CD4-positive, alpha-beta T cell treated with Interleukin-17A for 1 hour (primary cell): ENCODE measurements at regions not wholly inside any gene's neighbourhood (a gene's known extent, or its start where the extent isn't known, plus 50 kb on each side); places are given as distances from the start of the nearest gene placed in this dataset.
"Not testable (repeated sequence)": the region's sequence is repeated elsewhere in the genome, so short reads cannot be mapped to it uniquely, and the experiment has no call there.

Experiments used
- DNase-seq: peaks from one replicate; pipeline ENCODE4 v3.0.0-alpha.2; 2020

DNA sequence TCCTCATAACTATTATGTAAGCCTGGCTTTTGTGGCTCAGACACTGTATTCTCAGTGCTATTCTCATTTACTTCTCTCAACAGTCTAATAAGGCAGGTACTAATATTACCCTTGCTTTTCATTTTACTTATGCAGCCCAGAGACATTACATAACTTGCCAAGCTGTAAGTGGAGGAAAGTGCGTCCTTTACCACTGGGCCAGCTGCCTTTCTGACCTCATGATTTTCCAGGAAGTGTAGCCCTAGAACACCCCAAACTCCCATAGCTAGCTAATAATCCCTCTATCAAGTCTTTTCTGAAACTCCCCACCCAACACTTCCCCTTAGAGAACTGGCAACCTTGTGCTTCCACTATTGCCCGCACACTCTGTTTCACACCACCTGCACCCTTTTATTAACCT, 192.9 kb upstream of the HMHB1 start:
- DNase-seq = no peak

DNA sequence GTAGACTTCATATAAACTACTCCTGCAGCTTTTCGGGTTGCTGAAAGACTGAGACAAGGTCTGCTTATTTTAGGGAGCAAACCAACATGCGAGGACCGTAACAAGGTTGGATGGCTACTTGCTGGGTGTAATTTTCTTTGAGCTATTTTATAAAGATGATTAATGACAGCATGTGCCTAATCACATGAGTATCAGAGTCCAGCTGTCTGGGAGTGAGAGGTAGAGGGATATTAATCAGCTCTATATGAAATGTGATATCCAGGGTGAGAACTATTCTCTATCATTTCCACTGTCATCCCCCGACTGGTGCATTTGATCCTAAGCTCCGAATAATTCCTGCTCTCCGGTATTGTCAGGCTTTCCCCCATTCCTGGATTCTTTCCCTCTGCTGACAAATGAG, 193.8 kb upstream of the HMHB1 start:
- no peak for DNase-seq

- DNase-seq = no peak
Measured at GRCh38 chr5:143614831-143615230, 197.1 kb upstream of the HMHB1 start.

- no peak for DNase-seq
Measured at GRCh38 chr5:143613329-143613728, 198.6 kb upstream of the HMHB1 start.

GRCh38 chr5:143610946-143611345, 201.0 kb upstream of the HMHB1 start:
- DNase-seq = no peak

DNA sequence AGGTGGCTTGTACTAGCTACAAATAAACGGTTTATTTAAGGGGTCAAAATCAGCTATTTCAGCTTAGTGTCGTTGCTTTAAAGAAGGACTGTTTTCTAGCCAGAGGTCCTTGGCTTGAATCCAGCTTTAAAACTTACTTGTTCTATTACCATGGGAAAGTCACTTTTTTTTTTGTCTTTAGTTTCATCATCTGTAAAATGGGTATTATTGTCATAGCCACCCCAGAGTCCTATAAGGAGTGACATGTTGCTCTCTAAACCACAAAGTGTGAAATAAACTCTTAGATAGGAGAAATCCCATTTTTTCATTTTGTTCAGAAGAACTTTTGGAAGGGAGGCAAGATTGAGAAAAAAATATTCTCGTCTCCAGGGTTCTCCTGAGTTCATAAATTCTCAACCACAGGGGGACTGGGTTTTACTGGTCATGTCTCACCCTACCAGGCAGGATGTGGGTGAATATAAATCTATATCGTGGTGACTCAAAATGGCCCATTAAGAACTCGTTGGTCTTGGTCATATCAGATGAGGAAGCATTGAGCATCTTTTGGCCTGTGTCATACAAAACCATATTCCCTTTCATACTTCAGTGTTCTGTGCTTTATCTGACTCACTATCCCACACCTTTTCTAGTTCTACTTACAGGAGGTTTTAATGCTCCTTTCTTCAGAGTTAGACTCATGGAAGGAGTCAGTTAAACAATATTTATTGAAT, 202.7 kb upstream of the NR3C1 start:
- DNase-seq = no peak

DNA sequence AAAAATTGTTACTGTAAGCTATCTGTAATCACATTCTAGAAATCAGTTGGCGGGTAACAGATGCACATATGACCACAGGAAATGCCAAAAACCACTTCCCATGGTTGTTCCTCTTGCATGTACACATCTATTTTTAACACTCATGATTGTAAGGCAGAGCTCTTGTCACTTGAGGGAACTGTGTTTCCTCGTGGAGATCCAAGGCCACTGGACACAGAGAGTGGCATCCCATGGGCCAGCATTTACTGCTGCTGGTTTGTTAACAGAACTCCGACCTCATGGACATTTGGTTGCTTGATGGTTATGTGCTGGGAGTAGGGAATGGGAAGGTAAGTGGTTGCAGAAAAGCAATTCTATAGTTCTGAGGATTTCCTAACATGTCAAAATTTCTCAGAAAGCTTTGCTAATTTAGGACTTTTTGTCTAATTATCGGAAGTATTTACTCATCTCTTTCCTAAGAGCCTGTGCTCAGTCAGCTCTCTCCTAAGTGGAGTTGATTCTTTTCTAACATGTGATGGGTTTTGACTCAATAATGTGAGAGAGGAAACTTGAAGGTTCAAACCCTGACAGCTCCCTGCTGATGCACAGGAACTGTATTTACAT, 202.0 kb upstream of the NR3C1 start:
- peak; percentile 49 for DNase-seq

- DNase-seq = no peak
Measured at GRCh38 chr5:143601917-143602333, 198.4 kb upstream of the NR3C1 start.

DNA sequence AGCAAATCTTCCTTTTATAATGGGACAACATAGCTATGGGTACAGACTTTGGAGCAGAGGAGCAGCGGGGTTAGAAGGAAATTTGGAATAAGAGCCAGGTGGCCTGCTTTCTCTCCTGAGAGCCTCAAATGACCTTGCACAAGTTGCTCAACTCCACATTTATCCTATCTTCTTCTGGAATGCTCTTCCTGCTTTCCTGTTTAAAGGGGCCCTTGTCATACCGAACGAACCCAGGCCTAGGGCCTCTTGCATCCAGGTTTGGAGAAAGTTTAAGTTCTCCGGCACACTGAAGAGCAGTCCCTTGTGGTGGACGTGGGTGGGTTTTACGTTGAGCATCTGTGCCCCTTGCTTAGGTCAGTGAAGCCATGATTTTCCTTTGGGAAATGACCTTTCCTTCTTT, 197.9 kb upstream of the NR3C1 start:
- no peak for DNase-seq

- DNase-seq = no peak
Measured at GRCh38 chr5:143600396-143601075, 197.1 kb upstream of the NR3C1 start.

DNA sequence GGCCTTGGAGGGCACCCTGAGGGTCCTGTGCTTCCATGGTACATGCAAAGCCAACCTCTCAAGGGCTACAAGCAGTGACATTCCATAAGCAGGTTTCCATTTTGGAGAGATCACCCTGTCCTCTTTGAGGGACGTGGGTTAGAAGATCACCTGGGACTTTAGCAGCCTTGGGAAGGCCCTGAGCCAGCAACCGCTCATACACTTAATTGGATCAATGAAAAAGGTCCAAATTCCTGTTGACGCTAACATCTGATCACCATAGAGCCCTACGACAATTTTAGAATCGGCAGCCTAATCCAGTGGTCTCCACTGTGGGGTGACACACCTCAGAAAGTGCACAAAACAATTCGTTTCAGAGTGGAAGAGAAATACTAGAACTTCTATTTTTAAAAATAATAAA, 196.0 kb upstream of the NR3C1 start:
- no peak for DNase-seq

- DNase-seq = no peak
Measured at GRCh38 chr5:143596824-143597223, 193.3 kb upstream of the NR3C1 start.

- no peak for DNase-seq
Measured at GRCh38 chr5:143594902-143595818, 191.7 kb upstream of the NR3C1 start.

- DNase-seq = no peak
Measured at GRCh38 chr5:143593723-143594122, 190.2 kb upstream of the NR3C1 start.

DNA sequence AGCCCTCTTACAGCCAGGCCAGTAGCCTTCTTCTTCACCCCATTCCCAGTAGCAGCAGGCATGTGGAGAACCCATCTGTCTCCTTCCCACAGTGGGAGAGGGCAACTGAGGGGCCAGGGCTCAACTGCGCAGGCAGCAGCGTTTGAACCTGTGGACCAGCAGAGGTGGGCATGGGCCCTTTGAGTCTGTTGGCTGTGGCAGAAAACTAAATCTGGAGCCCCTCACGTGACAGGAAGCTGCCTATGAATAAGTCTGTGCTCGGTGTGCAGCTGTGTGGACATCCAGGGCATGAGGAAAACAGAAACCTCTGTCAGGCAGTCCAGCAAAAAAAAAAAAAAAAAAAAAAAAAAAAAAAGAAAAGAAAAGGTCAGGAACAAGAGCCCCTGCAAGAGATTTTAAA, 189.2 kb upstream of the NR3C1 start:
- no peak for DNase-seq

- no peak for DNase-seq
Measured at GRCh38 chr5:143588933-143589662, 185.6 kb upstream of the NR3C1 start.

DNA sequence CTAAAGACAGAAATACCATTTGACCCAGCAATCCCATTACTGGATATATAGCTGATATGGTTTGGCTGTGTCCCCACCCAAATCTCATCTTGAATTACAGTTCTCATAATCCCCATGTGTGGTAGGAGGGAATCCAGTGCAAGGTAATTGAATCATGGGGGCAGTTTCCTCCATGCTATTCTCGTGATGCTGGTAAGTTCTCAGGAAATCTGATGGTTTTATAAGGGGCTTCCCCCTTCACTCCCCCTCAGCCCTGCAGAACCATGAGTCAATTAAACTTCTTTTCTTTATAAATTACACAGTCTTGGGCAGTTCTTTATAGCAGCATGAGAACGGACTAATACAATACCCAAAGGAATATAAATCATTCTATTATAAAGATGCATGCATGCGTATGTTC, 184.6 kb upstream of the NR3C1 start:
- DNase-seq = not testable (repeated sequence)

DNA sequence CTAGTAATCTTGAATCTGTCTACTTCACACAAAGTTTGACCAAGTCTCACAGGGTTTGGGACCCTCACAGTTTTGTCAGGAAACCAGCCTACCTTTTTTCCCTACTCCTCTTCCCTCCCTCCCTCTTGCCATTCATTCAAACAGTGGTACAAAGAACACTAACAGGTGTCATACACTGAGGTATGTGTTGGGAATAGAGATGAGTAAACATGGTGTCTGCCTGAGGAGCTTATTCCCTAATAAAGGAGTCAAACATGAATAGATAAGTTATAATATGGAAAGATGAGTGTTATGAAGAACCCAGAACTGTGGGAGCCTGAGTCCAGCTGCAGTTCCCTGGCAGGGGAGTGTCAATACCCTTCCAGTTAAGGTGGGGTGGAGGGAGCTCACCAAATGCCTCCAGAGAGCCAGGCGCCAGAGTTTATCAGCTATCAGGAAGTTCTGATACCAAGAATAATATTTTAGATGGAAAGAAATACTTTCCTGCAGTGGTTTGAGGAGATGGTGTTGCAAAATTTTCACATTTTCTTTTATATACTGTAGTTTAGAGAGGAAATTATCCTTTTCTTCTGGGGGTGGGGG, 183.4 kb upstream of the NR3C1 start:
- DNase-seq = no peak

GRCh38 chr5:143585970-143586369, 182.5 kb upstream of the NR3C1 start:
- DNase-seq = no peak

- DNase-seq = no peak
Measured at GRCh38 chr5:143583409-143583808, 179.9 kb upstream of the NR3C1 start.

- DNase-seq = no peak
Measured at GRCh38 chr5:143582869-143583268, 179.4 kb upstream of the NR3C1 start.

DNA sequence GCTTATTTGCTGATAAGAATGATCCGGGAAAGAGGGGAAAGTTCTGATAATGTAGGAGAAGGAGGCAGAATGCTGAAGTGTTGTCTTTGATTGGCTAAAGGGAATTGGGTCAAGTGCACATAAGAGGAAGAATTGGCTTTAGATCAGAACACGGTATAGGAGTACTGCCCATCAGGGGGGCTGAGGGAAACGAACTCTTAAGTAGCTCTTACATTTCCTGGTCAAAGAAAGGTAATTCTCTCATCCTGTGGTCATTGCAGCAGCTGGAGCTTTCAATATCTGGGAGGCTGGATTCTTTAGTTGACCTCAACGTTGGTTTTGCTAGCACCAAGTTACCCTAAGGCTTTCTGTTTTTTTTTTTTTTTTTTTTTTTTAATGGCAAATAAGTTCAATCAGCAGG, 178.7 kb upstream of the NR3C1 start:
- no peak for DNase-seq
